NCI-H510A treated with DMSO at 0.1 percent for 48 hours (cell line): ENCODE measurements at regions not wholly inside any gene's neighbourhood (a gene's known extent, or its start where the extent isn't known, plus 50 kb on each side); places are given as distances from the start of the nearest gene placed in this dataset.

ENCODE experiments used
- DNase-seq: peaks from one replicate; lab custom pipeline; 2025; lab: John Stamatoyannopoulos, UW

GRCh38 chr5:26828294-26828693 is 210.1 kb downstream of the CDH9 start:
- DNase-seq = no peak

- no peak for DNase-seq
Measured at GRCh38 chr5:26813235-26813634, 225.2 kb downstream of the CDH9 start.

GRCh38 chr5:26812714-26813113 is 225.7 kb downstream of the CDH9 start:
- no peak for DNase-seq

- DNase-seq = no peak
Measured at GRCh38 chr5:26807231-26808199, 230.9 kb downstream of the CDH9 start.

- no peak for DNase-seq
Measured at GRCh38 chr5:26805076-26805475, 233.3 kb downstream of the CDH9 start.

GRCh38 chr5:26802944-26803343 is 235.4 kb downstream of the CDH9 start:
- DNase-seq = no peak

GRCh38 chr5:26791433-26791832 is 247.0 kb downstream of the CDH9 start:
- DNase-seq = no peak

GRCh38 chr5:26791021-26791420 is 247.4 kb downstream of the CDH9 start:
- DNase-seq = no peak

GRCh38 chr5:26763215-26763614 is 275.2 kb downstream of the CDH9 start:
- DNase-seq = no peak

GRCh38 chr5:26761446-26761845 is 276.9 kb downstream of the CDH9 start:
- DNase-seq = no peak

GRCh38 chr5:26761045-26761444 is 277.3 kb downstream of the CDH9 start:
- peak; percentile 71 for DNase-seq

- DNase-seq = no peak
Measured at GRCh38 chr5:26757941-26758340, 280.4 kb downstream of the CDH9 start.

- no peak for DNase-seq
Measured at GRCh38 chr5:26749829-26750228, 288.6 kb downstream of the CDH9 start.

- no peak for DNase-seq
Measured at GRCh38 chr5:26740182-26740581, 298.2 kb downstream of the CDH9 start.

GRCh38 chr5:26737348-26738265 is 300.8 kb downstream of the CDH9 start:
- DNase-seq = no peak

GRCh38 chr5:26727916-26728315 is 310.5 kb downstream of the CDH9 start:
- no peak for DNase-seq

- DNase-seq = no peak
Measured at GRCh38 chr5:26719803-26720202, 318.6 kb downstream of the CDH9 start.

GRCh38 chr5:26700759-26701384 is 337.5 kb downstream of the CDH9 start:
- peak; percentile 63 for DNase-seq

- no peak for DNase-seq
Measured at GRCh38 chr5:26692952-26693351, 345.4 kb downstream of the CDH9 start.

GRCh38 chr5:26691486-26691885 is 346.9 kb downstream of the CDH9 start:
- DNase-seq = no peak

GRCh38 chr5:26690511-26690910 is 347.9 kb downstream of the CDH9 start:
- DNase-seq = no peak

- DNase-seq = no peak
Measured at GRCh38 chr5:26681861-26682260, 356.5 kb downstream of the CDH9 start.
